SU-DHL-6 (cell line): ENCODE measurements at regions not wholly inside any gene's neighbourhood (a gene's known extent, or its start where the extent isn't known, plus 50 kb on each side); places are given as distances from the start of the nearest gene placed in this dataset.

Experiments used
- EZH2phosphoT487 ChIP-seq: fragments of 200-600 bp; sonication (generic), shearing (Covaris generic); conservative IDR thresholded peaks from 2 replicates; pipeline ENCODE4 v1.6.1; 2018; ENCODE audit warnings: mild to moderate bottlenecking, antibody characterized with exemption, low read length, moderate library complexity, mixed read lengths
- TF ChIP-seq, protein P1 (sequence below): fragments of 200-600 bp; sonication (generic); IDR thresholded peaks from one replicate; pipeline ENCODE4 v1.5.1; 2017; ENCODE audit warnings: antibody characterized with exemption, mild to moderate bottlenecking, low read length, moderate library complexity; ENCODE audit not compliant: insufficient read depth, poor library complexity, severe bottlenecking

DNA sequence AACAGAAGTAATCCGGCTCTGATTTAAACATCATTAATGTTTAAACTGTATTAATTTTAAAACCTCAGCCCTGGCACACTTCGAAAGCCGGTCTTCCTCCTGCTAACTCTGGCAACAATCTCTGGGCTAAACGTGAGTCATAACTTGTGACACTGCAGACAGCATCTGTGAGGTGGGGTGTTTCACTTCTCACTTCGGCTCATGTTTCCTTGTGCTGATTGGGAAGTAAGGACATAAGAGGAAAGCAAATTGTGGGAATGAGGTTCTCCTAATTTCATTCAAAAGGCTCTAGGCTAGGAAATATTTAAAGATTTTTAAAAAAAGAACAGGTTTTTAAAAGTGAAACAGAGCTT, 139.9 kb upstream of the USP9X start:
- TF ChIP-seq, protein P1, sequence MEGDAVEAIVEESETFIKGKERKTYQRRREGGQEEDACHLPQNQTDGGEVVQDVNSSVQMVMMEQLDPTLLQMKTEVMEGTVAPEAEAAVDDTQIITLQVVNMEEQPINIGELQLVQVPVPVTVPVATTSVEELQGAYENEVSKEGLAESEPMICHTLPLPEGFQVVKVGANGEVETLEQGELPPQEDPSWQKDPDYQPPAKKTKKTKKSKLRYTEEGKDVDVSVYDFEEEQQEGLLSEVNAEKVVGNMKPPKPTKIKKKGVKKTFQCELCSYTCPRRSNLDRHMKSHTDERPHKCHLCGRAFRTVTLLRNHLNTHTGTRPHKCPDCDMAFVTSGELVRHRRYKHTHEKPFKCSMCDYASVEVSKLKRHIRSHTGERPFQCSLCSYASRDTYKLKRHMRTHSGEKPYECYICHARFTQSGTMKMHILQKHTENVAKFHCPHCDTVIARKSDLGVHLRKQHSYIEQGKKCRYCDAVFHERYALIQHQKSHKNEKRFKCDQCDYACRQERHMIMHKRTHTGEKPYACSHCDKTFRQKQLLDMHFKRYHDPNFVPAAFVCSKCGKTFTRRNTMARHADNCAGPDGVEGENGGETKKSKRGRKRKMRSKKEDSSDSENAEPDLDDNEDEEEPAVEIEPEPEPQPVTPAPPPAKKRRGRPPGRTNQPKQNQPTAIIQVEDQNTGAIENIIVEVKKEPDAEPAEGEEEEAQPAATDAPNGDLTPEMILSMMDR, result no peak
- no peak for TF ChIP-seq EZH2phosphoT487
